Mesendoderm (in vitro differentiated cells): ENCODE measurements at regions not wholly inside any gene's neighbourhood (a gene's known extent, or its start where the extent isn't known, plus 50 kb on each side); places are given as distances from the start of the nearest gene placed in this dataset.

ENCODE experiments used
- DNase-seq: peaks from one replicate; pipeline ENCODE4 v3.0.0; 2013
- H2AK5ac ChIP-seq: 2 replicates; pipeline ENCODE4 v1.6.1; 2013; ENCODE audit warnings: low read length, inconsistent platforms
- H2BK120ac ChIP-seq: 2 replicates; pipeline ENCODE4 v1.6.1; 2013; ENCODE audit warnings: low read depth, mild to moderate bottlenecking, low read length, moderate library complexity, mixed read lengths
- H2BK15ac ChIP-seq: replicated peaks from 2 replicates; pipeline ENCODE4 v1.6.1; 2013; ENCODE audit warnings: low read depth, mild to moderate bottlenecking, moderate library complexity
- H2BK5ac ChIP-seq: 2 replicates; pipeline ENCODE4 v1.6.1; 2013; ENCODE audit warnings: low read length, inconsistent platforms
- H3K18ac ChIP-seq: 2 replicates; pipeline ENCODE4 v1.6.1; 2013; ENCODE audit warnings: mild to moderate bottlenecking, low read length, mixed read lengths
- H3K23ac ChIP-seq: one replicate; pipeline ENCODE4 v1.6.1; 2013; ENCODE audit warnings: low read length
- H3K27ac ChIP-seq: 2 replicates; pipeline ENCODE4 v1.5.1; 2013; ENCODE audit warnings: low read depth, mild to moderate bottlenecking, inconsistent platforms, low read length, moderate library complexity
- H3K27me3 ChIP-seq: 2 replicates; pipeline ENCODE4 v1.6.1; 2013; ENCODE audit warnings: low read length, control low read depth, mild to moderate bottlenecking, inconsistent platforms; ENCODE audit not compliant: insufficient read depth, poor library complexity
- H3K36me3 ChIP-seq: 2 replicates; pipeline ENCODE4 v1.6.1; 2013; ENCODE audit warnings: low read length, inconsistent platforms; ENCODE audit not compliant: control insufficient read depth, insufficient read depth
- H3K4ac ChIP-seq: one replicate; pipeline ENCODE4 v1.6.1; 2013; ENCODE audit warnings: low read depth, mild to moderate bottlenecking, low read length, moderate library complexity
- H3K4me1 ChIP-seq: 2 replicates; pipeline ENCODE4 v1.6.1; 2013; ENCODE audit warnings: low read depth, low read length, inconsistent platforms; ENCODE audit not compliant: control insufficient read depth
- H3K4me2 ChIP-seq: 2 replicates; pipeline ENCODE4 v1.6.1; 2013; ENCODE audit warnings: low read length
- H3K4me3 ChIP-seq: 2 replicates; pipeline ENCODE4 v1.5.1; 2013; ENCODE audit warnings: mild to moderate bottlenecking, low read length
- H3K56ac ChIP-seq: one replicate; pipeline ENCODE4 v1.6.1; 2013; ENCODE audit warnings: low read length
- H3K79me1 ChIP-seq: 2 replicates; pipeline ENCODE4 v1.6.1; 2013; ENCODE audit warnings: low read length, inconsistent platforms
- H3K79me2 ChIP-seq: 2 replicates; pipeline ENCODE4 v1.6.1; 2013; ENCODE audit warnings: mild to moderate bottlenecking, low read length; ENCODE audit not compliant: control insufficient read depth, insufficient read depth
- H3K9ac ChIP-seq: 2 replicates; pipeline ENCODE4 v1.6.1; 2013; ENCODE audit warnings: low read length, inconsistent platforms
- H4K5ac ChIP-seq: one replicate; pipeline ENCODE4 v1.6.1; 2013; ENCODE audit warnings: low read length
- H4K8ac ChIP-seq: one replicate; pipeline ENCODE4 v1.6.1; 2013; ENCODE audit warnings: low read depth, mild to moderate bottlenecking, control low read depth, low read length, moderate library complexity
- WGBS: extraction: QIAGEN DNeasy Blood & Tissue Kit; methylation state at CpG from one replicate; pipeline ENCODE4 v1.1.7; 2013; ENCODE audit warnings: low lambda C conversion rate, missing lambda C conversion rate; ENCODE audit not compliant: insufficient coverage; ENCODE audit errors: extremely low coverage; 5-methylcytosine and 5-hydroxymethylcytosine counted together

- Histone ChIP-seq H3K27me3 (no peaks in the 10 kb centered on the region), H3K79me2 (no peaks in the 10 kb centered on the region), H3K56ac (no peak overlapping the region), H3K23ac (no peak overlapping the region), H2BK120ac (no peak overlapping the region), H4K5ac (no peak overlapping the region), H3K4ac (no peak overlapping the region), H3K9ac (no peak overlapping the region), H3K18ac (no peak overlapping the region), H2BK15ac (no peak overlapping the region), H3K4me2 (no peak overlapping the region), H3K36me3 (no peaks in the 10 kb centered on the region), H3K27ac (no peak overlapping the region), H3K4me3 (no peak overlapping the region), H3K4me1 (no peaks in the 10 kb centered on the region), H3K79me1 (no peaks in the 10 kb centered on the region), H2BK5ac (no peak overlapping the region), H2AK5ac (no peak overlapping the region), H4K8ac (no peak overlapping the region)
- DNase-seq = no peak
Measured at GRCh38 chr14:83558946-83559345, 1971.0 kb upstream of the FLRT2 start.

DNA sequence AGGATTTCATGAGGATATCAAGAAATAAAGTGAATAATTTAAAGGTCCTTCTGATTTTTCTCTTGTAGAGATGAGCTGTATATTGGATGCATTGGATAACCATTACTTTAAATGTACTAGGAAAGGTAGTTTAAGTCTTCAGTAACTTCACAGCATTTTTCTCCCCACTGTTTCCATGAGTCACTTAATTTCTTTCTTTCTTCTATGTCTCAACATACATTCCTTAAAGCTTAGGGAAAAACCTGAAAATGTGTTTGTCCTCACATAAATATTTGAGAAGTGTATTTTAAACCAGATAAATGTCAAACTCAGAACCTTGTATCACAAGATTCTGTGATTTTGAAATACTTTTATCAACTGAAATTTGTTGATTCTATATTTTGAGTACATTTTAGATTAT lies 1970.2 kb upstream of the FLRT2 start:
- no peak overlapping the region for H2AK5ac ChIP-seq
- DNase-seq = no peak

GRCh38 chr14:83561261-83561660 lies 1968.7 kb upstream of the FLRT2 start:
- no peak overlapping the region for H3K4me2 ChIP-seq
- no peak overlapping the region for H3K27ac ChIP-seq
- H3K9ac ChIP-seq = no peak overlapping the region
- H3K79me1 ChIP-seq = no peaks in the 10 kb centered on the region
- no peaks in the 10 kb centered on the region for H3K27me3 ChIP-seq
- H3K56ac ChIP-seq = no peak overlapping the region
- no peak overlapping the region for H2BK5ac ChIP-seq
- no CpG with 5 or more reads among the region's 7 CpGs for WGBS
- no peak overlapping the region for H2AK5ac ChIP-seq
- no peak overlapping the region for H3K23ac ChIP-seq
- H2BK15ac ChIP-seq = no peak overlapping the region
- no peaks in the 10 kb centered on the region for H3K36me3 ChIP-seq
- H3K4me1 ChIP-seq = no peaks in the 10 kb centered on the region
- H4K5ac ChIP-seq = no peak overlapping the region
- H2BK120ac ChIP-seq = no peak overlapping the region
- DNase-seq = no peak
- H4K8ac ChIP-seq = no peak overlapping the region
- no peak overlapping the region for H3K18ac ChIP-seq
- no peak overlapping the region for H3K4me3 ChIP-seq
- H3K4ac ChIP-seq = no peak overlapping the region
- no peaks in the 10 kb centered on the region for H3K79me2 ChIP-seq

More for the DNA sequence above, 1970.2 kb upstream of the FLRT2 start:
- Histone ChIP-seq H3K4ac (no peak overlapping the region), H3K18ac (no peak overlapping the region), H2BK15ac (no peak overlapping the region), H4K8ac (no peak overlapping the region), H3K79me2 (no peaks in the 10 kb centered on the region), H3K4me3 (no peak overlapping the region), H3K4me1 (no peaks in the 10 kb centered on the region), H3K4me2 (no peak overlapping the region), H2BK5ac (no peak overlapping the region), H3K9ac (no peak overlapping the region), H3K27ac (no peak overlapping the region), H3K23ac (no peak overlapping the region), H2BK120ac (no peak overlapping the region), H3K56ac (no peak overlapping the region), H3K79me1 (no peaks in the 10 kb centered on the region), H4K5ac (no peak overlapping the region), H3K27me3 (no peaks in the 10 kb centered on the region), H3K36me3 (no peaks in the 10 kb centered on the region)

- Histone ChIP-seq H3K4me1 (no peaks in the 10 kb centered on the region), H3K36me3 (no peaks in the 10 kb centered on the region), H3K79me2 (no peaks in the 10 kb centered on the region), H3K18ac (no peak overlapping the region), H4K8ac (no peak overlapping the region), H3K4me3 (no peak overlapping the region), H2AK5ac (no peak overlapping the region), H3K4me2 (no peak overlapping the region), H2BK15ac (no peak overlapping the region), H3K27me3 (no peaks in the 10 kb centered on the region), H3K27ac (no peak overlapping the region), H3K56ac (no peak overlapping the region), H3K23ac (no peak overlapping the region), H3K9ac (no peak overlapping the region), H3K79me1 (no peaks in the 10 kb centered on the region), H2BK5ac (no peak overlapping the region), H3K4ac (no peak overlapping the region), H4K5ac (no peak overlapping the region), H2BK120ac (no peak overlapping the region)
- DNase-seq = no peak
- no CpG with 5 or more reads among the region's 1 CpG for WGBS
Measured at GRCh38 chr14:83566567-83566966, 1963.4 kb upstream of the FLRT2 start.

GRCh38 chr14:83568141-83568540 lies 1961.8 kb upstream of the FLRT2 start:
- H3K18ac ChIP-seq = no peak overlapping the region
- DNase-seq = no peak
- no peak overlapping the region for H2AK5ac ChIP-seq
- WGBS = no CpG with 5 or more reads among the region's 1 CpG
- no peak overlapping the region for H3K4me2 ChIP-seq
- no peak overlapping the region for H2BK5ac ChIP-seq
- H4K5ac ChIP-seq = no peak overlapping the region
- no peak overlapping the region for H3K27ac ChIP-seq
- H3K56ac ChIP-seq = no peak overlapping the region
- no peaks in the 10 kb centered on the region for H3K79me2 ChIP-seq
- H4K8ac ChIP-seq = no peak overlapping the region
- no peaks in the 10 kb centered on the region for H3K27me3 ChIP-seq
- no peak overlapping the region for H3K9ac ChIP-seq
- H3K4me3 ChIP-seq = no peak overlapping the region
- no peaks in the 10 kb centered on the region for H3K79me1 ChIP-seq
- H3K23ac ChIP-seq = no peak overlapping the region
- H2BK120ac ChIP-seq = no peak overlapping the region
- no peaks in the 10 kb centered on the region for H3K4me1 ChIP-seq
- H2BK15ac ChIP-seq = no peak overlapping the region
- H3K4ac ChIP-seq = no peak overlapping the region
- H3K36me3 ChIP-seq = no peaks in the 10 kb centered on the region

- Histone ChIP-seq H2BK15ac (no peak overlapping the region), H3K27ac (no peak overlapping the region), H2BK120ac (no peak overlapping the region), H3K56ac (no peak overlapping the region), H3K4ac (no peak overlapping the region), H3K4me3 (no peak overlapping the region), H3K18ac (no peak overlapping the region), H3K23ac (no peak overlapping the region), H2BK5ac (no peak overlapping the region), H4K8ac (no peak overlapping the region), H4K5ac (no peak overlapping the region), H3K79me2 (no peaks in the 10 kb centered on the region), H2AK5ac (no peak overlapping the region), H3K9ac (no peak overlapping the region), H3K4me2 (no peak overlapping the region), H3K36me3 (no peaks in the 10 kb centered on the region), H3K79me1 (no peaks in the 10 kb centered on the region), H3K4me1 (no peaks in the 10 kb centered on the region), H3K27me3 (no peaks in the 10 kb centered on the region)
- DNase-seq = no peak
- 100% methylated on average over 1 of the region's 1 CpG for WGBS
Measured at GRCh38 chr14:83575301-83575700, 1954.6 kb upstream of the FLRT2 start.
